CD14-positive monocyte (primary cell): ENCODE measurements at regions not wholly inside any gene's neighbourhood (a gene's known extent, or its start where the extent isn't known, plus 50 kb on each side); places are given as distances from the start of the nearest gene placed in this dataset.

ENCODE experiments used
- DNase-seq, 3 donors: peaks; one replicate each; pipeline ENCODE4 v3.0.0-alpha.2; 2011 to 2022
- H2AFZ ChIP-seq: 2 replicates; pipeline ENCODE4 v1.6.0; 2012; ENCODE audit warnings: mild to moderate bottlenecking, low read depth, low read length, inconsistent platforms; ENCODE audit not compliant: insufficient read depth, poor library complexity, severe bottlenecking
- H3K27ac ChIP-seq, 2 donors: 1 replicate in 1 of 2; 2 replicates in 1 of 2; pipeline ENCODE4 v1.5.1; 2012 to 2013; ENCODE audit warnings: low read length in 2 of 2, control low read depth in 1 of 2, inconsistent platforms in 1 of 2, low read depth in 1 of 2, mild to moderate bottlenecking in 1 of 2
- H3K27me3 ChIP-seq, 2 donors: one replicate each; pipeline versions ENCODE4 v1.6.0 to v1.6.1; 2011 to 2013; ENCODE audit warnings: low read length in 2 of 2; ENCODE audit not compliant: control insufficient read depth in 2 of 2, insufficient read depth in 2 of 2
- H3K36me3 ChIP-seq, 2 donors: replicated peaks in 1 of 2; 1 replicate in 1 of 2; 2 replicates in 1 of 2; pipeline versions ENCODE4 v1.5.1 to v1.6.1; 2012 to 2013; ENCODE audit warnings: low read length in 2 of 2, control low read depth in 1 of 2, inconsistent platforms in 1 of 2, mild to moderate bottlenecking in 1 of 2; ENCODE audit not compliant: insufficient read depth in 2 of 2, control insufficient read depth in 1 of 2
- H3K4me1 ChIP-seq, 2 donors: 1 replicate in 1 of 2; 2 replicates in 1 of 2; pipeline versions ENCODE4 v1.5.1 to v1.6.1; 2012 to 2013; ENCODE audit warnings: low read length in 2 of 2, control low read depth in 1 of 2, inconsistent platforms in 1 of 2, mild to moderate bottlenecking in 1 of 2, moderate library complexity in 1 of 2; ENCODE audit not compliant: insufficient read depth in 2 of 2, control insufficient read depth in 1 of 2
- H3K4me2 ChIP-seq: replicated peaks from 2 replicates; pipeline ENCODE3; 2012; ENCODE audit warnings: low read length, moderate library complexity, mild to moderate bottlenecking; ENCODE audit not compliant: poor library complexity, severe bottlenecking; ENCODE audit errors: extremely low read depth
- H3K4me3 ChIP-seq, 3 experiments: fragments of 200-600 bp in 1 of 3; sonication (generic) in 1 of 3; replicated peaks in 1 of 3; 1 replicate in 2 of 3; 2 replicates in 1 of 3; pipeline ENCODE4 v1.5.1; 2011 to 2013; ENCODE audit warnings: low read length in 3 of 3, mild to moderate bottlenecking in 3 of 3, control low read depth in 2 of 3, low read depth in 2 of 3, inconsistent platforms in 1 of 3, moderate library complexity in 1 of 3
- H3K79me2 ChIP-seq: 2 replicates; pipeline ENCODE4 v1.6.0; 2012; ENCODE audit warnings: mild to moderate bottlenecking, control low read depth, inconsistent platforms, low read length, moderate library complexity; ENCODE audit not compliant: insufficient read depth
- H3K9ac ChIP-seq: 2 replicates; pipeline ENCODE4 v1.6.0; 2017; ENCODE audit warnings: low read length, mild to moderate bottlenecking; ENCODE audit not compliant: insufficient read depth, poor library complexity, severe bottlenecking
- H3K9me3 ChIP-seq, 2 donors: replicated peaks in 1 of 2; 1 replicate in 1 of 2; 2 replicates in 1 of 2; pipeline versions ENCODE4 v1.5.1 to v1.6.1; 2012 to 2013; ENCODE audit warnings: low read length in 2 of 2, control low read depth in 1 of 2; ENCODE audit not compliant: control insufficient read depth in 1 of 2, insufficient read depth in 1 of 2
- H4K20me1 ChIP-seq: 2 replicates; pipeline ENCODE4 v1.6.0; 2012; ENCODE audit warnings: mild to moderate bottlenecking, low read length, control low read depth, moderate library complexity; ENCODE audit not compliant: insufficient read depth
- H3K27ac Mint-ChIP-seq, 7 donors: one replicate each; pipeline ENCODE4 v1.8.0; 2020; ENCODE audit warnings: mild to moderate bottlenecking in 7 of 7, mixed read lengths in 7 of 7, moderate library complexity in 6 of 7, inconsistent platforms in 2 of 7
- H3K27me3 Mint-ChIP-seq, 3 donors: one replicate each; pipeline ENCODE4 v1.8.0; 2021 to 2022; ENCODE audit warnings: low read depth in 3 of 3, mild to moderate bottlenecking in 3 of 3, mixed read lengths in 3 of 3, moderate library complexity in 3 of 3, inconsistent platforms in 1 of 3
- H3K36me3 Mint-ChIP-seq, 2 donors: one replicate each; pipeline ENCODE4 v1.8.0; 2020; ENCODE audit warnings: mixed read lengths in 2 of 2, inconsistent platforms in 1 of 2, mild to moderate bottlenecking in 1 of 2
- H3K4me1 Mint-ChIP-seq: one replicate; pipeline ENCODE4 v1.8.0; 2020; ENCODE audit warnings: mild to moderate bottlenecking, mixed read lengths
- H3K4me3 Mint-ChIP-seq, 2 donors: one replicate each; pipeline ENCODE4 v1.8.0; 2020; ENCODE audit warnings: mild to moderate bottlenecking in 2 of 2, mixed read lengths in 2 of 2, moderate library complexity in 1 of 2
- H3K9me3 Mint-ChIP-seq, 7 donors: one replicate each; pipeline ENCODE4 v1.8.0; 2020 to 2022; ENCODE audit warnings: mixed read lengths in 7 of 7, mild to moderate bottlenecking in 6 of 7, moderate library complexity in 6 of 7, inconsistent platforms in 2 of 7
- CTCF ChIP-seq: fragments of 200-600 bp; IDR thresholded peaks from one replicate; pipeline ENCODE4 v1.8.0; 2022; ENCODE audit warnings: antibody characterized with exemption, mild to moderate bottlenecking
- WGBS: methylation state at CpG from one replicate; pipeline ENCODE4 v1.1.5; 2013; ENCODE audit warnings: missing lambda C conversion rate; ENCODE audit not compliant: insufficient coverage; 5-methylcytosine and 5-hydroxymethylcytosine counted together
- intact Hi-C, 2 donors: fragments of 100-400 bp; cut with micrococcal nuclease; formaldehyde crosslinking; loops; one replicate each; pipeline versions ENCODE4 v1.15.0 to v1.15.1; 2023

GRCh38 chr18:37937287-37937686, 371.7 kb upstream of the CELF4 start:
- Mint-ChIP-seq H3K27me3 (no peaks in the 10 kb centered on the region), H3K9me3 (peaks cover 2 to 14% (median 6%) of the 10 kb centered on the region in 7 donors), H3K36me3 (no peaks in the 10 kb centered on the region), H3K4me3 (no peak overlapping the region), H3K27ac (no peak overlapping the region), H3K4me1 (no peaks in the 10 kb centered on the region)
- H3K36me3 ChIP-seq, result no peaks in the 10 kb centered on the region
- H3K4me2 ChIP-seq, result no peak overlapping the region
- intact Hi-C loops, result no loop called here
- no peak overlapping the region for H3K9ac ChIP-seq
- H4K20me1 ChIP-seq, result no peaks in the 10 kb centered on the region
- TF ChIP-seq CTCF, result no peak
- DNase-seq, result no peak
- no peak overlapping the region for H3K27ac ChIP-seq
- H3K9me3 ChIP-seq, result peaks cover 3 to 6% of the 10 kb centered on the region in 2 donors
- no peak overlapping the region for H2AFZ ChIP-seq
- H3K4me3 ChIP-seq, result no peak overlapping the region
- no peaks in the 10 kb centered on the region for H3K4me1 ChIP-seq
- 85% methylated on average over 6 of the region's 6 CpGs for WGBS
- no peaks in the 10 kb centered on the region for H3K27me3 ChIP-seq
- no peaks in the 10 kb centered on the region for H3K79me2 ChIP-seq

GRCh38 chr18:37935086-37935485, 369.5 kb upstream of the CELF4 start:
- intact Hi-C loops, result no loop called here
- H3K4me1 ChIP-seq, result no peaks in the 10 kb centered on the region
- WGBS, result 88% methylated on average over 1 of the region's 2 CpGs
- Mint-ChIP-seq H3K4me1 (no peaks in the 10 kb centered on the region), H3K4me3 (no peak overlapping the region), H3K27me3 (no peaks in the 10 kb centered on the region), H3K36me3 (no peaks in the 10 kb centered on the region), H3K27ac (no peak overlapping the region), H3K9me3 (peaks cover 2 to 14% (median 6%) of the 10 kb centered on the region in 7 donors)
- no peak overlapping the region for H3K9ac ChIP-seq
- H3K27me3 ChIP-seq, result no peaks in the 10 kb centered on the region
- no peak overlapping the region for H3K4me2 ChIP-seq
- no peak for DNase-seq
- H3K9me3 ChIP-seq, result peaks cover 6 to 10% of the 10 kb centered on the region in 2 donors
- no peaks in the 10 kb centered on the region for H3K79me2 ChIP-seq
- H3K27ac ChIP-seq, result no peak overlapping the region
- H4K20me1 ChIP-seq, result no peaks in the 10 kb centered on the region
- no peak for TF ChIP-seq CTCF
- no peaks in the 10 kb centered on the region for H3K36me3 ChIP-seq
- H2AFZ ChIP-seq, result no peak overlapping the region
- no peak overlapping the region for H3K4me3 ChIP-seq
